Eye (tissue), 1 donor: ENCODE measurements at regions not wholly inside any gene's neighbourhood (a gene's known extent, or its start where the extent isn't known, plus 50 kb on each side); places are given as distances from the start of the nearest gene placed in this dataset.
"Not testable (repeated sequence)": the region's sequence is repeated elsewhere in the genome, so short reads cannot be mapped to it uniquely, and the experiment has no call there.

Experiments
- DNase-seq: peaks from one replicate; pipeline ENCODE4 v3.0.0-alpha.2; 2015

DNA sequence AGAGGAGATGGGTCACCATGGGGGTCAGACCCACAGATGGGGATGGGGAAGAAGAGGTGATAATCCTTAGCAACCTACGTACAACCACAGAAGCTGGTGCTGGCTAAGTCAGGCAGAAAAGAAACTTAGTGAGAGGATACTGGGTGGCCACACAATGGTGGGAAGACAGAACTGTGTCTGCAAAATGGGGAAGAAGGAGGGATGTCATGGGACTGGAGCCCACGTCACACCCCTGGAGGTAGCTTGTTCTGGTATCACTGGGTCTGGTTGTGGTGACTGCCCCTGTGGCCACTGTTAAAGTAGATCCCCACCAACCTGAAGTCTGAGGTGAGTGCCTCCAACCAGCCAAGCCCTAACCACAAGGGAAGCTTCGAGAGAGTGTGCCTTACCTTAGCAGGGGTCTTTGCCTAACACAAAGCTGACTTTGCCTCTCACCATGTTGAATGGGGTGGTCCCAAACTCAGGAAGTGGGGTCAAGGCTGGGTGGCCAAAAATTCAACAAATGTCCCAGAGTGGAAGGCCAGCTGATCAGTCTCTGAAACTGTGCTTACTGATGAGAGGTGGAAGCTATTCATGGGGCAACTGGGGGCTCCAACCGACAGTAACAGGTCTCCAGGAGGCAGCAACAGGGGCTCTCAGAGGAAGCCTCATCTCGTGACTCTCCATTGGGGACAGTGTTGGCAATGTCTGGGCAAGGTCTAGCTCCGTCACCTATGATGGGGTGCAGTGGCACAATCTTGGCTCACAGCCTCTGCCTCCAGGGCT, 64.8 kb upstream of the SLC1A4 start:
- no peak for DNase-seq

DNA sequence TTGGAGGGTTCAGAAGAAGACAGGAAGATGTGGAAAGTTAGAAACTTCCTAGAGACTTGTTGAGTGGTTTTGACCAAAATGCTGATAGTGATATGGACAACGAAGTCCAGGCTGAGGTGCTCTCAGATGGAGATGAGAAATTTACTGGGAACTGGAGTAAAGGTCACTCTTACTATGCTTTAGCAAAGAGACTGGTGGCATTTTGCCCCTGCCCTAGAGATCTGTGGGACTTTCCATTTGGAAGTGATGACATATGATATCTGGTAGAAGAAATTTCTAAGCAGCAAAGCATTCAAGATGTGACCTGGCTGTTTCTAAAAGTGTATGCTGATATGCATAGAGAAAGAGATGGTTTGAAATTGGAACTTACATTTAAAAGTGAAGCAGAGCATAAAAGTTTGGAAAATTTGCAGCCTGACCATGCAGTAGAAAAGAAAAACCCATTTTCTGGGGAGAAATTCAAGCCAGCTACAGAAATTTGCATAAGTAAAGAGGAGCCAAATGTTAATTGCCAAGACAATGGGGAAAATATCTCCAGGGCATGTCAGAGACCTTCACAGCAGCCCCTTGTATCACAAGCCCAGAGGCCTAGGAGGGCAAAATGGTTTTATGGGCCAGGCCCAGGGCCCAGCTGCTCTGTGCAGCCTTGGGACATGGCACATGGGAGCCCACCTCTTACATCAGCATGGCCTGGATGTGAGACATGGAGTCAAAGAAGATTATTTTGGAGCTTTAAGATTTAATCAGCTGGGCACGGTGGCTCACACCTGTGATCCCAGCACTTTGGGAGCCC, 63.1 kb upstream of the SLC1A4 start:
- not testable (repeated sequence) for DNase-seq

DNA sequence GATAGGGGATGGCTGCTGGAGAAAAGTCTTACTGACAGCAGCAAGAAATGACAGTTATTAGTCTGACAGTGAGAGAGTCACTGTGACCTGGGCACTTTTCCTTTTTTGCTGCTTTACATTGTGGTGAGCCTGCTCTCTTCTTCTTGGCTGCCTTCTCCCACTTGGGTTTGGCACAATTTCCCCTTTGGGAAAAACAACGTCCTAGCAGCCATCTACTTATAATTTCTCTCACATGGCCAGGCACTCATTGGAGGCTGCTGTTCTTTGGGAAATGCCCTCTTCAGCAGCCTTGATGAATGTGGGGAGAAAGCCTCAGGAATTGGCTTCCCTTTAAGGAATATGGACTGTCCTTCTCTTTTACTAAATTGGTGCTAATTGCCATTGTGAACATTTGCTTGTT, 60.4 kb upstream of the SLC1A4 start:
- no peak for DNase-seq

DNA sequence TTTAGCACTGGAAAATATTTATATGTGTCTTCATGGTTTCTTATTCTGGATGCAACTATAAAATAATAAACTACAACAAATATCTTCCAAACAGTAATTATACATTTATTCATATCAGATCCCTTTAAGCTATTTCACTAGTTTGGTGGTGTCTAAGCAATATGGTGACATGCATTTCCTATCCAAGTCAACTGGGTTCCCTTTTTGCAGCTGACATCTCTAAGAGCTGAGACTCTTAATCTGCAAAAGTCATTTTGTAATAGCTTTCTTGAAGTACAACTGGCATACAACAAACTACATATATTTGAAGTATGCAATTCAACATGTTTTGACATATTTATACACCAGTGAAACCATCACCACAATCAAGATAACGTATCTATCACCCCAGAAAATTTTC, 59.9 kb upstream of the SLC1A4 start:
- no peak for DNase-seq

DNA sequence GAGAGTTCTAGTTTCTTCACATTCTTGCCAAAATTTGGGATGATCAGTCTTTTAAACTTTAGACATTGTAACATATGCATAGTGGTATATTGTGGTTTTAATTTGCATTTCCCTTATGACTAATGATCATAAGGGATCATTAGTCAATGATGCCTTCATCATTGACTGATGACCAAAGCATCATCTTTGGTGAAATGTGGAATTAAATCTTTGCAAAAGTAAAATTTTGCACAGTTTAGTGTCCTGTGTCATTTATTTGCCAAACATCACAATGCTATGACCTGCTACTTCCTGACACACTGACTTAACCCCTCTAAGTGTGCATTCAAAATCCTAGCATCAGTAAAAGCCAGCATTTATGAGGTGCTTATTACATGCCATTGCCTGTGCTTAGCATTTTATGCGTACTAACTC, 58.9 kb upstream of the SLC1A4 start:
- no peak for DNase-seq

DNA sequence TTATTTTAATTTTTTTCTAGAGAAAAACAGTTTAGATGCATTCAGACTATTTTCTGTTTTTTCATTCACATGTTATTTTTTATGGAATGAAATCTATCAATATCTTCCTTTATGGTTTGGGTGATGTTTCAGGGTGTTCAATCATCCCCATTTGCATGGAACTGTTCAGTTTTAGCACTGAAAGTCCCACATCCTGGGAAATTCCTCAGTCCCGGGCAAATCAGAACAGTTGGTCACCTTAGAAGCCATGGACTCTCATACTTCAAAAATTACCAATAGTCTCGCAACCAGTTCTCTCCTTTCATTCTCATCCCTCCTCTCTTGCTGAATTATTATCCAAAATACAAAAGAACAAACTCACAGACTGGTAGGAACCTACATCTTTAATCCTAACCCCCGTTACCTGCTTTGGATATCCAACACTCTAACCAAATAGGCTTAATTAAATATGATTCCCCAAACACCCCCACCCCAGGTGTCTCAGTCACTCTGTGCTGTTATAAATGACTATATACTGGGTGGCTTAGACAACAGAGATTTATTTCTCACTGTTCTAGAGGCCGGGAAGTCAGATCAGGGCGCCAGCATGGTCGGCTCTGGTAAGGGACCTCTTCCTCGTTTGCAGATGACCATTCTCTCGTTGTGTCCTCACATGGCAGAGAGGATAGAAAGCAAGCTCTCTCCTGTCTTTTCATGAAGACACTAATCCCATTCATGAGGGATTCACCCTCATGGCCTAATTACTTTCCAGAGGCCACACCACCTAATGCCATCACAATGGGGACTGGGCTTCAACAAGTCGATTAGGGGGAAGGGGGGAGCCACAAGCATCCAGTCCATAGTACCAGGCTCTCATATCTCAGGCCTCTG, 57.7 kb upstream of the SLC1A4 start:
- no peak for DNase-seq

DNA sequence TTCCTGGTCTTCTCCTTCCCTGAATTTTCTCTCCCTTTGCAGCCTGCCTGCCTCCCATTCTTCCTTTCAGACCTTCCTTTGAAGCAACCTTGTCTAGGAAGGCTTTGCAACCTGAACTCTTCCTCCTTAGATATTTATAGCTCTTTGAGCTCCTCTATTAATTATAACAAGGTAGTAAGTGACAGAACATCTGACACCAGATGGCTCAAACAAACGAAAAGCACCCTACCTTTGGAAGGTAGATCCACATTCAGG, 57.2 kb upstream of the SLC1A4 start:
- no peak for DNase-seq

DNA sequence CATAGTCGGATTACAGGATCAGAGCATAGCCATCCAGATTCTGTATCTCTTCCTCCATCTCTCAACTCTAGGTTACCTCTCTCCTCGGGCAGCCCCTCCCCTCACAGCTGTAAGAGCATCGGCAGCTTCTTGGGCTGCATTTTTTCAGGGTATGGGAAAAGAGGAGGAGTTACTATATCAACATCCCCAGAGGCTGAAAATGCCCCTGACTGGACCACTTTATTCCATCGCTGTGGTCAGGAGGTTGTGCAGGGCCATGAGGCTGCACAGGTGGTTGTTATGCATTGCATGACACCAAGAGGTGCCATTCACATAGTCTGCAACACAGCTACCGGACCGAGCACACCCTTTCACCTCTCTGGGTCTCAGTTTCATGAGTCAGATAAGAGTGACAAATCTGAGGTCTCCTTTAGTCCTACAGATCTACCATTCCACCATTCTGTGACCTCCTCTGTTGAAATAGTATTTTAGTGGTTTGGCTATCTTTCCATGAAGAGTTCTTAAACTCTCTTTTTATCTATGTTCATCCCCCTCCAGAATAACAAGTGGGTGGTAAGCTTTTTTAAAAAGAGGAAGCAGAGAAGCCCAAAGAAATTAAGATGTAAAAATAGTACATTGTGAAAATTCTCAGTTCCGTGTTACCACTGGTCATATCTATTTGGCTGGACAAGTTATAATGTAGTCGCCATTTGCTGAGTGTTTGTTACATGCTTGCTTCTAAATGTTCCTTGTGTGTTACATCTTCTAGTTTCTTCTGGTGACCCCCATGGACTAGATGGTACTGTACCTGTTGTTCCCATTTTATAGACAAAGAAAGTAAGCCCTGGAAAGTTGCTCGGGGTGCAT, 56.6 kb upstream of the SLC1A4 start:
- no peak for DNase-seq

DNA sequence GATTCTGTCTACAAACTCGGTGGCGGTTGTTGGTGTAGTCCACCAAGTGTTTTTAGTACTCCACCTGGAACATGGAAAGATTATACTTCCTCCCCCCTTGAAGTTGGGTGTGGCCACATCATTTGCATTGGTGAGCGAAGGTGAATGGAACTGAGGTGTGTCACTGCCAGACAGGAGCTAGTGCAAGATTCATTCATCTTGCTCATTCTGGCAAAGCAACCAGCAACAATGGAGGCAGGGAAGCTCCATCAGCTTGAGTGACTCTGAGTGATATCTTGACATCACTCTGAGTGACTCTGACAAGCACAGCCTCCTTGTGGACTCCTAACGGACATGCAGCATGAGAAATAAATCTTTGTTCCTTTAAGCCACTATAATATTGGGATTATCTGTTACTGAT, 54.7 kb upstream of the SLC1A4 start:
- no peak for DNase-seq

DNA sequence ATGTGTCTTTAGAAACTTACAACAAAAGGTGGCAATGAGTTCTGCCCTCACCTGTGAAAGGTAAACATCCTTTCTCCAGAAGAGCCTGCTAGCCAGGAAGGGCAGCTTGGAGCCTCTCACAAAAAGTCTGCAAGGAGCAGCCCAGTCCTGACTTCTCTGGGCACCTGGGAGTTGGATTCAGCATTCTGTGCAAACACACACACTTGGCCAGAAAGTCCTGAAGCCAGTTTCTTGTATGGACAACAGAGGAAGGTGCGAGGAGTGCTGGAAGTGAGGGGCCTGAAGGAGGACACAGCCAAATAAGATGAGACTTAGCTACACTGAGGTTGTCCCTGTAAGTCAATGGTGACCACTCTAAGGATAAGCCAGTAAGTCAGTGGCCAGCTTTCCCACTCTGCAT, 52.4 kb upstream of the SLC1A4 start:
- no peak for DNase-seq

DNA sequence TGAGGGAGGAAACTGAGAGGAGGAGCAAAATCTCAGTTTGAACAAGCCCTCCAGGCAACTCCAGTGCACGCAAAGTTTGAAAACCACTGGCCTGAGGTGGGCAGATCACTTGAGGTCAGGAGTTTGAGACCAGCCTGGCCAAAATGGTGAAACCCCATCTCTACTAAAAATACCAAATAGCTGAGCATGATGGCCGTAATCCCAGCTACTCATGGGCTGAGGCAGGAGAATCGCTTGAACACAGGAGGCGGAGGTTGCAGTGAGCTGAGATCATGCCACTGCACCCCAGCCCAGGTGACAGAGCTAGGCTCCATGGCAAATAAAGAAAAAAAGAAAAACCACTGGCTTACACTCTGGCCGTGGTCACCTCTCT, 51.9 kb upstream of the SLC1A4 start:
- not testable (repeated sequence) for DNase-seq

DNA sequence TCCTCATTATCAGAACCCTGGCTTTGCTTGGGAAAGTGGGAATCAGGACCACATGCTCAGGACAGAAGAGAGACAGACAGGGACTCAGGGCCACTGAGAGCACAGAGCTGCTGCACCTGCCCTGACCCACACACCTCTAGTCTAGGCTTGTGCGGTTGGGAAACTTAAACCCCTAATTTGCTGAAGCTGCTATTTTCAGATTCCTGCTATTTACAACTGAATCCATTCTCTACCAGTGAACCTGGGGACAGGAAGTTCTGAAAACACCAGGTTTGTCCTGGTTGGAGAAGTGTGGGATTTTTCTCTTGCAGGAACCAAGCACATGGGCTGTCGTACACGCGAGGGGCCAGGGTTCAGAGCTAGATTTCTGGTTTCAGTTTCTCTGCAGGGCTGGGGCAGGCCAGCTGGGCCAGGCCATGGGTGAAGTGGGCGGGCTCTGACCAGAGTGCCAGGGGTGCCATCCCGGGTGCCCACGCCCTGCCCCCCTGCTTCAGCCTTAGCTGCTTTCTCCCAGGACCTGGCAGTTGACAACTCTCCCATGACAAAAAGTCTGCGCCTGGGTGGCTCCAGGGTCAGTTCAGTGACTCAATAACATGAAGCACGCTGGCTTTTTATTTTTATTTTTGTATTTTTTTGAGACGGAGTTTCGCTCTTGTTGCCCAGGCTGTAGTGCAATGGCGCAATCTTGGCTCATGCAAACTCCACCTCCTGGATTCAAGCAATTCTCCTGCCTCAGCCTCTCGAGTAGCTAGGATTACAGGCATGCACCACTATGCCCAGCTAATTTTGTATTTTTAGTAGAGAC, 51.3 kb upstream of the SLC1A4 start:
- DNase-seq, result no peak

DNA sequence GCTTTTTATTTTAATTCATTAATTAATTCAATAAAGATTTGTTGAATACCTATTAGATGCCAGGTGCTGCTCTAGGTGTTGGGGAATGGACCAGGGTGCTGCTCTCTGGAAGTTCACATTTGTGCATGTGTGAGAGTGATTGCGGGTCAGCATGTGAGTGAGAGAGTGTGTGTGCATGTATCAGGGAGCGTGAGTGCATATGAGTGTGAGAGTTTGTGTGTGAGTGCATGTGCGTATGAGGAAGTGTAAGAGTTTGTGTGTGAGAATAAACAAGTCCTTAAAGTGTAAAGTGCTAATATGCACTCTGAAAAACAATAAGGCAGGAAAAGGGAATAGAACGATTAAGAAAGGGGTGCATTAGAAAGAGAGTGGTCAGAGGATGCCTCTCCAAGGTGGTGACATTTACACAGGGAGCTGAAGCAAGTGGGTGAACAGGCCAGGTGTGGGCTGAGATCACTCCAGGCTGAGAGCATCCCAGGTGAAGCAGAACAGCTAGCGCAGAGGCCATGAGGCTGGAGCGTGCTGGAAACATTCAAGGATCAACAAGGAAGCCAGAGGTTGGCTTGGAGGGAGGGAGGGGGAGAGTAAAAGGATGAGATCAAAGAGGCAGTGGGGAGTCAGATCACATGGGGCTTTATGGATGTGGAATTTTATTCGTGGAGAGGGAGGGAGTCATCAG, 50.5 kb upstream of the SLC1A4 start:
- DNase-seq, result no peak

DNA sequence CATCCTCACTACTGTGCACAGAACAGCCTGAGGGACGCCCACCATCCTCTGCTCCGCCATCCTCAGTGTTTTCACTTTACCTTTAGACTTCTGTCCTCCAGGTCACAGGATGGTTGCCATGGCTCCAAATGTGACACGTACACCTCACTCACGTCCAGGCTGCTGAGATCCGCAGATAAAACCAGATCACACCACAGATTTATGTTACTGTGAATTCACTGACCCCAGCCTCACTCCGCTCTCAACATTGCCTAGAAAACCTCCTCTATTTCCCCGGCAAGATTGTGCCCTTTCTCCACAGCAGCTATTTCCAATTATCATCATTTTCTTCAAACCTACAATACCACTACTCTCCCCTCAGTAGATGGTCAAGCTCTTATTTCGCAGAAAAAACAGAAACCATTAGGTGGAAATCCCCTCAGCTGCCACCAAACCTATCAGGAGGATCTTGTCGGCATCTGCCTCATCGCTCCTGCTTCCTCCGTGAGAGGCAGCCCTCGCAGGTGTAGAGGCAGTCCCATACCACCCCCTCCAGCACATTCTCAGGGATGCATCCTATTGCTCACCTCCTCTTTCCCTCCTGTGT, 49.8 kb upstream of the SLC1A4 start:
- no peak for DNase-seq
